ENCODE measurements at regions not wholly inside any gene's neighbourhood (a gene's known extent, or its start where the extent isn't known, plus 50 kb on each side); places are given as distances from the start of the nearest gene placed in this dataset.
A peak's percentile ranks its signal among the peaks of the same experiment; 100 is the strongest.

DNA sequence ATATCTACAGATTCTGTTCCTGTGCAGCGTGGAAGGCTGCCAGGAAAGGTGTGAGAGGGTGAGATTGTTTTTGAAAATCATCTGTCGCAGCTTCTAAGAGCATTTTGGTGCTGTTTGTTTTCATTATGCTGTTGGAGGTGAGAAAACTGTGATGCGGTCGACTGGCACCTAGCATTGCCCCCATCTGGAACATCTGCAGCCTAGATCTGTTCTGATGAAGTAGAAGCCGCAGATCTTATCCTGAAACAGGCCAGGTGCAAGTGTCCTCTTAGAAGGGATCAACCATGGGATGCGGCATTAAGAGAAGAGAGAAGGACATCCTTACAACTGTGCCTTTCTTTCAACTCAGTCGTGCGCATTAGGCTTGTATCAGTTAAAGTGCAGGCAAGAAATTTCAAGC, 167.3 kb downstream of the CDH26 start:
- H3K4me3 Mint-ChIP-seq, result no peak overlapping the region
- H3K27me3 Mint-ChIP-seq (ENCODE audit: low read depth), result no peaks in the 10 kb centered on the region
- DNase-seq (ENCODE audit: low read depth, low spot score), result no peak
- H3K36me3 Mint-ChIP-seq (ENCODE audit: low read depth), result no peaks in the 10 kb centered on the region
- TF ChIP-seq, protein P1, sequence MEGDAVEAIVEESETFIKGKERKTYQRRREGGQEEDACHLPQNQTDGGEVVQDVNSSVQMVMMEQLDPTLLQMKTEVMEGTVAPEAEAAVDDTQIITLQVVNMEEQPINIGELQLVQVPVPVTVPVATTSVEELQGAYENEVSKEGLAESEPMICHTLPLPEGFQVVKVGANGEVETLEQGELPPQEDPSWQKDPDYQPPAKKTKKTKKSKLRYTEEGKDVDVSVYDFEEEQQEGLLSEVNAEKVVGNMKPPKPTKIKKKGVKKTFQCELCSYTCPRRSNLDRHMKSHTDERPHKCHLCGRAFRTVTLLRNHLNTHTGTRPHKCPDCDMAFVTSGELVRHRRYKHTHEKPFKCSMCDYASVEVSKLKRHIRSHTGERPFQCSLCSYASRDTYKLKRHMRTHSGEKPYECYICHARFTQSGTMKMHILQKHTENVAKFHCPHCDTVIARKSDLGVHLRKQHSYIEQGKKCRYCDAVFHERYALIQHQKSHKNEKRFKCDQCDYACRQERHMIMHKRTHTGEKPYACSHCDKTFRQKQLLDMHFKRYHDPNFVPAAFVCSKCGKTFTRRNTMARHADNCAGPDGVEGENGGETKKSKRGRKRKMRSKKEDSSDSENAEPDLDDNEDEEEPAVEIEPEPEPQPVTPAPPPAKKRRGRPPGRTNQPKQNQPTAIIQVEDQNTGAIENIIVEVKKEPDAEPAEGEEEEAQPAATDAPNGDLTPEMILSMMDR (conservative IDR thresholded peaks at IDR 0.05), result no peak
- peaks cover 8% of the 10 kb centered on the region for H3K4me1 Mint-ChIP-seq
- H3K9me3 Mint-ChIP-seq, result no peaks in the 10 kb centered on the region
- no peak overlapping the region for H3K27ac Mint-ChIP-seq (ENCODE audit: unreplicated experiment)

DNA sequence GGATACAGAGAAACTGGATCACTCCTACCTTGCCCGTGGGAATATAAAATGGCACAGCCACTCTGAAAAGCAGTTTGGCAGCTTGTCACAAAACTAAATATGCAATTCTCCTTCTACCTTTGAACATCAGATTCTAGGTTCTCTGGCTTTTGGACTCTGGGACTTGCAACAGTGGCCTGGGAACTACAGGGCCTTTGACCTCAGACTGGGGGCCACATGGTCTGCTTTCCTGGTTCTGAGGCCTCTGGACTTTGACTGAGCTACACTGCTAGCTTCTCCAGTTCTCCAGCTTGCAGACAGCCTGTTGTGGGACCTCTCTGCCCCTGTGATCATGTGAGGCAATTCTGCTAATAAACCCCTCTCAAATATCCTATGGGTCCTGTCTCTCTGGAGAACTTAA, 168.8 kb downstream of the CDH26 start:
- TF ChIP-seq, protein P1 (conservative IDR thresholded peaks at IDR 0.05), result no peak
- Mint-ChIP-seq H3K4me1 (peaks cover 8% of the 10 kb centered on the region), H3K27ac (ENCODE audit: unreplicated experiment) (no peak overlapping the region), H3K36me3 (ENCODE audit: low read depth) (no peaks in the 10 kb centered on the region), H3K9me3 (no peaks in the 10 kb centered on the region), H3K4me3 (no peak overlapping the region), H3K27me3 (ENCODE audit: low read depth) (no peaks in the 10 kb centered on the region)
- no peak for DNase-seq (ENCODE audit: low read depth, low spot score)

DNA sequence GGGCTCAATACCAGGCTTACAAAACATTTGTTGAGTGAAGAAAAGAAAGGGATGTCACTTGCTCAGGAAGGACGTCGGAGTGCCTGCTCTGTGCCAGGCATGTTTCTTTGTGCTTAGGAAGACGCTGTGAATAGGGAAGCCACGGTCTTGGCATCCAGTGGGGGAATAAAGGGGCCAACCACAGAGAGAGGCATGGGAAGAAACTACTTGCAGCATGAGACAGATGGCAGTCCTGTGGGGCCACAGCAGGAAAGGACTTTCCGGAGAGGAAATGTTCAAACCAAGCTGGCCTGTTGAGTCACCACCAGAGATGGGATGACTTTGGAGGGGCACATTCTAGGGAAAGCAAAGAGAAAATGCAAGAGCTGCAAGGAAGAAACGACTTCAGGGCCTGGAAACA, 173.2 kb downstream of the CDH26 start:
- no peak overlapping the region for H3K27ac Mint-ChIP-seq (ENCODE audit: unreplicated experiment)
- H3K4me1 Mint-ChIP-seq, result no peaks in the 10 kb centered on the region
- no peak for DNase-seq (ENCODE audit: low read depth, low spot score)
- H3K9me3 Mint-ChIP-seq, result no peaks in the 10 kb centered on the region
- H3K36me3 Mint-ChIP-seq (ENCODE audit: low read depth), result no peaks in the 10 kb centered on the region
- H3K4me3 Mint-ChIP-seq, result no peak overlapping the region
- no peaks in the 10 kb centered on the region for H3K27me3 Mint-ChIP-seq (ENCODE audit: low read depth)
- TF ChIP-seq, protein P1 (conservative IDR thresholded peaks at IDR 0.05), result no peak

DNA sequence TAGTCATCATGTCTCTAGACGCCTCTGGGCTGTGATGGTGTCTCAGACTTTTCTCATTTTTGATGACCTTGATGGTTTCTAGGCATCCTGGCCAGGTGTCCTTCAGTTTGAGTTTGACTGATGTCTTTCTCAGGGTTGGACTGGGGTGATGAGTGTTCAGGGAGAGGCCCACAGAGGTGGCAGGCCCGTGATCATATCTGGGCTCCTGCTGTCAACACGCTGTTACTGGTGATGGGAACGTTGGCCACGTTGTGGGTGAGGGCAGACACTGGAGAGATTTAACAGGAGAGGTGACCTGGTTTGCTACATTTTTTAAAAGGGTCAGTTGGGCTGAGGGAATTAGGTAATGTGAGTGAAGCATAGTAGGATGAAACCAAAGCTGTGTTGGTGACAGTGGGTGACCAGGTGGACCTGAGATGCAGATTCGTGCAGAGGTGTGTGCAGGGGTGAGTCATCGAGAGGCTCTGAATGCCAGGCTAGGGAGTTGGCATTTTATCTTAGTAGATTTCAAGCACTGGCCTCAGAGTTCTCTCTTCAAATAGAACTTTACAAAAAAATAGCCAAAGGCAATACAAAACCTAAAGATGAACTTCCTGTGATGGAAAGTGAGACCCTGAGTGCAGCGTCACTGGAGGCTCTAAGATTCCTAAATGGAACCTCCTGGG, 174.1 kb downstream of the CDH26 start:
- no peak for DNase-seq (ENCODE audit: low read depth, low spot score)
- H3K36me3 Mint-ChIP-seq (ENCODE audit: low read depth), result no peaks in the 10 kb centered on the region
- no peak overlapping the region for H3K4me3 Mint-ChIP-seq
- H3K9me3 Mint-ChIP-seq, result no peaks in the 10 kb centered on the region
- TF ChIP-seq, protein P1 (conservative IDR thresholded peaks at IDR 0.05), result no peak
- H3K27ac Mint-ChIP-seq (ENCODE audit: unreplicated experiment), result no peak overlapping the region
- H3K4me1 Mint-ChIP-seq, result no peaks in the 10 kb centered on the region
- no peaks in the 10 kb centered on the region for H3K27me3 Mint-ChIP-seq (ENCODE audit: low read depth)

DNA sequence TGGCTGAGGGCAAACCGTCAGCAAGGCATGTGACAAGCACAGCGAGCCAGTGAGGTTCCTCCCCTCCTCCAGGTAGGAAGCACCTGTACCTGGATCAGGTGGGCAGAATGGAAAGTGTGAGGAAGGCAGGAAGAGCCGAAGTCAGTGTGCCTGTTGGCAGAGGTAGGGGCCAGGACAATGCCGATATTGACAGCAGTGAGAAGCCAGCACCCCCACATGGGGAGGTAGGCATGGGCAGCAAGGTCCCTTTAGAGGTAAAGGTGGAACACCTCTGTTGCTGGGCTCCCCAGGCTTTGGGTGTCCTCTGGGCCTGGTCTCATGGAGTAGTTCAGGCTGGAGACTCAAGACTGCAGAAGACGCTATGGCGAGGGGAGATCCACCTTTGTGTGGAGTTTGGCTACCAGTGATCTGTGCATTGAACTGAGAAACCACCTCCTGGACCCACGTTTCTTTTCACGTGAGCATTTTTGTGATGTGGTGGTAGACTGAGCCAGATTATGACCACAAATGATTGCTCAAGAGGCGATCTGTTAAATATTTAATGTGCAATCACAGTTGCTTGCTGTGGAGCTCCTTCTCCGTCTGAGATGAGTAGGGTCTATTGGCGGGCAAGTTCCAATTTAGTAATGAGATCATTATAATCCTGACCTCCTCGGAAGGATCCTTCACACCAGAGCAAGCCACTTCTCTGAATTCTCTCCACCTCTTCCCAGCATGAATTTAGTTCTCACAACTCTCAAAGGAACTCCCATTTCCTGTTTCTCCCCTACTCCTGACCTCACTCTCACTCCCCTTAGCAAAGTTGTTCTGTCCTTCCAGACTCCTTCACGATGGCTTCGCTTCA, 174.8 kb downstream of the CDH26 start:
- H3K4me3 Mint-ChIP-seq, result no peak overlapping the region
- TF ChIP-seq, protein P1 (conservative IDR thresholded peaks at IDR 0.05), result no peak
- H3K36me3 Mint-ChIP-seq (ENCODE audit: low read depth), result no peaks in the 10 kb centered on the region
- H3K9me3 Mint-ChIP-seq, result no peaks in the 10 kb centered on the region
- H3K27ac Mint-ChIP-seq (ENCODE audit: unreplicated experiment), result peak overlapping the region; percentile 73
- no peaks in the 10 kb centered on the region for H3K4me1 Mint-ChIP-seq
- no peaks in the 10 kb centered on the region for H3K27me3 Mint-ChIP-seq (ENCODE audit: low read depth)
- DNase-seq (ENCODE audit: low read depth, low spot score), result no peak

All from neural crest cell (in vitro differentiated cells).